Upper lobe of left lung (tissue), 4 donors: ENCODE measurements at regions not wholly inside any gene's neighbourhood (a gene's known extent, or its start where the extent isn't known, plus 50 kb on each side); places are given as distances from the start of the nearest gene placed in this dataset.

Experiments used
- EP300 ChIP-seq, 4 donors: sonication (generic); formaldehyde crosslinking; IDR thresholded peaks; one replicate each; pipeline ENCODE4 v1.5.1; 2017; ENCODE audit warnings: antibody characterized with exemption in 4 of 4, control low read depth in 2 of 4
- POLR2A ChIP-seq, 4 donors: fragments of 450-650 bp; IDR thresholded peaks; one replicate each; pipeline ENCODE4 v1.5.1; 2016 to 2017; ENCODE audit warnings: antibody characterized with exemption in 4 of 4, mild to moderate bottlenecking in 2 of 4
- POLR2AphosphoS5 ChIP-seq, 2 donors: sonication (generic); formaldehyde crosslinking; IDR thresholded peaks; one replicate each; pipeline ENCODE4 v1.5.1; 2017; ENCODE audit warnings: antibody characterized with exemption in 2 of 2
- TF ChIP-seq, protein P1 (sequence below), 6 experiments: fragments of 450-650 bp in 4 of 6; fragments of 200-600 bp in 2 of 6; sonication (generic) in 2 of 6; IDR thresholded peaks; one replicate each; pipeline ENCODE4 v1.5.1; 2016 to 2019; ENCODE audit warnings: antibody characterized with exemption in 6 of 6

- TF ChIP-seq, protein P1, sequence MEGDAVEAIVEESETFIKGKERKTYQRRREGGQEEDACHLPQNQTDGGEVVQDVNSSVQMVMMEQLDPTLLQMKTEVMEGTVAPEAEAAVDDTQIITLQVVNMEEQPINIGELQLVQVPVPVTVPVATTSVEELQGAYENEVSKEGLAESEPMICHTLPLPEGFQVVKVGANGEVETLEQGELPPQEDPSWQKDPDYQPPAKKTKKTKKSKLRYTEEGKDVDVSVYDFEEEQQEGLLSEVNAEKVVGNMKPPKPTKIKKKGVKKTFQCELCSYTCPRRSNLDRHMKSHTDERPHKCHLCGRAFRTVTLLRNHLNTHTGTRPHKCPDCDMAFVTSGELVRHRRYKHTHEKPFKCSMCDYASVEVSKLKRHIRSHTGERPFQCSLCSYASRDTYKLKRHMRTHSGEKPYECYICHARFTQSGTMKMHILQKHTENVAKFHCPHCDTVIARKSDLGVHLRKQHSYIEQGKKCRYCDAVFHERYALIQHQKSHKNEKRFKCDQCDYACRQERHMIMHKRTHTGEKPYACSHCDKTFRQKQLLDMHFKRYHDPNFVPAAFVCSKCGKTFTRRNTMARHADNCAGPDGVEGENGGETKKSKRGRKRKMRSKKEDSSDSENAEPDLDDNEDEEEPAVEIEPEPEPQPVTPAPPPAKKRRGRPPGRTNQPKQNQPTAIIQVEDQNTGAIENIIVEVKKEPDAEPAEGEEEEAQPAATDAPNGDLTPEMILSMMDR (IDR thresholded peaks at IDR 0.05), result no peak
- TF ChIP-seq POLR2A (IDR thresholded peaks at IDR 0.05) (no peak), EP300 (IDR thresholded peaks at IDR 0.05) (peak in 1 of 4 donors; percentile 5), POLR2AphosphoS5 (IDR thresholded peaks at IDR 0.05) (peak in 1 of 2 donors; percentile 8)
These were observed 121.6 kb upstream of the ERCC6L2 start for GRCh38 chr9:95753762-95754465.
